Colonic mucosa (tissue), 4 donors: ENCODE measurements at regions not wholly inside any gene's neighbourhood (a gene's known extent, or its start where the extent isn't known, plus 50 kb on each side); places are given as distances from the start of the nearest gene placed in this dataset.

ENCODE experiments used
- DNase-seq: peaks from one replicate; pipeline ENCODE4 v3.0.0-alpha.2; 2020
- H3K27ac ChIP-seq: fragments of 200-600 bp; one replicate; pipeline ENCODE4 v1.8.0; 2021
- H3K27me3 ChIP-seq: fragments of 200-600 bp; one replicate; pipeline ENCODE4 v1.8.0; 2021
- H3K36me3 ChIP-seq: fragments of 200-600 bp; one replicate; pipeline ENCODE4 v1.8.0; 2021
- H3K4me1 ChIP-seq: fragments of 200-600 bp; one replicate; pipeline ENCODE4 v1.8.0; 2021; ENCODE audit warnings: mild to moderate bottlenecking
- H3K4me3 ChIP-seq: fragments of 200-600 bp; one replicate; pipeline ENCODE4 v1.8.0; 2021
- H3K9ac ChIP-seq, 2 donors: one replicate each; pipeline ENCODE4 v1.7.0; 2013; ENCODE audit warnings: control low read depth in 2 of 2, low read depth in 2 of 2, low read length in 2 of 2
- H3K9me3 ChIP-seq: fragments of 200-600 bp; one replicate; pipeline ENCODE4 v1.8.0; 2021
- intact Hi-C: fragments of 100-400 bp; cut with DNase I; formaldehyde crosslinking; loops from one replicate; pipeline ENCODE4 v1.14.1; 2022
- TF ChIP-seq, protein P1 (sequence below): fragments of 200-600 bp; IDR thresholded peaks from one replicate; pipeline ENCODE4 v1.8.0; 2022; ENCODE audit warnings: antibody characterized with exemption, mild to moderate bottlenecking
- donor health status: healthy.
- donor health status: DM: no; HTN: no; CAD: no.
- donor health status: DM: no; HTN: no; CAD: no.

DNA sequence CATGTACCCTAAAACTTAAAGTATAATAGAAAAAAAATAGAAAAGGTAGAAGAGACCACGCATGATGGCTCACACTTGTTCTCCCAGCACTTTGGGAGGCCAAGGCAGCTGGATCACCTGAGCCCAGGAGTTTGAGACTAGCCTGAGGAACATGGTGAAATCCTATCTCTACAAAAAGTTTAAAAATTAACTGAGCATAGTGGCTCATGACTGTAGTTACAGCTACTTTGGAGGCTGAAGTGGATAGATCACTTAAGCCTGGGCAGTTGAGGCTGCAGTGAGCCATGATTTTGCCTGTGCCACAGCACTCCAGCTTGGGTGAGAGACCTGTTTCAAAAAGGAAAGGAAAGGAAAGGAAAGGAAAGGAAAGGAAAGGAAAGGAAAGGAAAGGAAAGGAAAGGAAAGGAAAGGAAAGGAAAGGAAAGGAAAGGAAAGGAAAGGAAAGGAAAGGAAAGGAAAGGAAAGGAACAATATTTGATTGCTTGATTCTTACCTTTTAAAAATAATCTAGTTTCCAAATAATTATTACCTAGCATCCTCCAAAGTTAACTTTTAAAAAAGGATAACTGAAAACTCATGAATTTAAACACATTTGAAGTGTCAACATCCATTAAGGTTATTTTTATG lies 99.9 kb upstream of the PAX6 start:
- DNase-seq, result no peak
- intact Hi-C loops, result no loop called here

DNA sequence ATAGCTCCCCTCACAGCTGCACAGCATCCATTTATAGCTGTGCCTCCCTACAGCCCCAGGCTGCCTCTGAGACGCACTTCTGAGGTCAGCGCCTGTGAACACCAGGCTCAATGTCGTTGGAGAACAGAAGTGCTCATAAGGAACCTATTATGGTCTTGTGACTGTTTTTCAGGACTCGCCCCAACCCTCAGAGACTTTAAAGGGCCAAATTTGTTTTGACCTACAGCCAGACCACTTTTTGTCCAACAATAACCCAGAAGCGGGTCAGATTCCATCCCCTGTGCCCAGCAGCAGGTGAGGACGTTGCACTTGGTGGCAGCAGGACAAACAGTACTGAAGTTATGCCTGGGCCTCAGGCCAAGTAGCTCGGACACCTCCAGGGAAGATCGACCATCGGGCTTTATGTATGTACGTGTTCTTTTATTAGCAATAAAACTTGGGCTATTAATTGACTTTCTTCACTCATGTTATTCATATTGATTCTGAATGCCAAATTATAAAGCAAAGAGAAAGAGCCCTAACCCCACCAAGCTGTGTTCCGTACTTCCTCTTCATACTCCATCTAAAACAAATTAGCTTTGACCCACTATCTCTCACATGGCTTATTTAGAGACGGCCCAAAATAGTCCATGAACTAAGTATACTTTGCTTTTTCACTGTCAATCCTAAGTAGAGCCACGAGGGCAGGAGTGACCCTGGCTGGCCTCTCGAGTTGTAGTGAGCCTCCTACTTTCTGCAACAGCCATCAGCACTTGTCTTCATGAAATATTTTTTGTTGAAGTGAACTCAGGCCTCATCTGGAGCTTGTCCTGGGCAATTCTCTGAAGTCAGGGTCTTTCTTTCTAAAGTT lies 92.3 kb upstream of the PAX6 start:
- DNase-seq, result no peak
- intact Hi-C loops, result no loop called here
- H3K9me3 ChIP-seq, result no peaks in the 10 kb centered on the region
- H3K27ac ChIP-seq, result no peak overlapping the region
- H3K36me3 ChIP-seq, result no peaks in the 10 kb centered on the region
- no peaks in the 10 kb centered on the region for H3K4me1 ChIP-seq
- H3K9ac ChIP-seq, result no peak overlapping the region
- H3K4me3 ChIP-seq, result no peak overlapping the region
- TF ChIP-seq, protein P1, sequence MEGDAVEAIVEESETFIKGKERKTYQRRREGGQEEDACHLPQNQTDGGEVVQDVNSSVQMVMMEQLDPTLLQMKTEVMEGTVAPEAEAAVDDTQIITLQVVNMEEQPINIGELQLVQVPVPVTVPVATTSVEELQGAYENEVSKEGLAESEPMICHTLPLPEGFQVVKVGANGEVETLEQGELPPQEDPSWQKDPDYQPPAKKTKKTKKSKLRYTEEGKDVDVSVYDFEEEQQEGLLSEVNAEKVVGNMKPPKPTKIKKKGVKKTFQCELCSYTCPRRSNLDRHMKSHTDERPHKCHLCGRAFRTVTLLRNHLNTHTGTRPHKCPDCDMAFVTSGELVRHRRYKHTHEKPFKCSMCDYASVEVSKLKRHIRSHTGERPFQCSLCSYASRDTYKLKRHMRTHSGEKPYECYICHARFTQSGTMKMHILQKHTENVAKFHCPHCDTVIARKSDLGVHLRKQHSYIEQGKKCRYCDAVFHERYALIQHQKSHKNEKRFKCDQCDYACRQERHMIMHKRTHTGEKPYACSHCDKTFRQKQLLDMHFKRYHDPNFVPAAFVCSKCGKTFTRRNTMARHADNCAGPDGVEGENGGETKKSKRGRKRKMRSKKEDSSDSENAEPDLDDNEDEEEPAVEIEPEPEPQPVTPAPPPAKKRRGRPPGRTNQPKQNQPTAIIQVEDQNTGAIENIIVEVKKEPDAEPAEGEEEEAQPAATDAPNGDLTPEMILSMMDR, result no peak
- H3K27me3 ChIP-seq, result no peaks in the 10 kb centered on the region

More for the DNA sequence above, 99.9 kb upstream of the PAX6 start:
- no peak overlapping the region for H3K9ac ChIP-seq
- H3K36me3 ChIP-seq, result no peaks in the 10 kb centered on the region
- no peaks in the 10 kb centered on the region for H3K27me3 ChIP-seq
- TF ChIP-seq, protein P1, result no peak
- no peak overlapping the region for H3K27ac ChIP-seq
- no peaks in the 10 kb centered on the region for H3K4me1 ChIP-seq
- H3K9me3 ChIP-seq, result no peaks in the 10 kb centered on the region
- H3K4me3 ChIP-seq, result no peak overlapping the region

DNA sequence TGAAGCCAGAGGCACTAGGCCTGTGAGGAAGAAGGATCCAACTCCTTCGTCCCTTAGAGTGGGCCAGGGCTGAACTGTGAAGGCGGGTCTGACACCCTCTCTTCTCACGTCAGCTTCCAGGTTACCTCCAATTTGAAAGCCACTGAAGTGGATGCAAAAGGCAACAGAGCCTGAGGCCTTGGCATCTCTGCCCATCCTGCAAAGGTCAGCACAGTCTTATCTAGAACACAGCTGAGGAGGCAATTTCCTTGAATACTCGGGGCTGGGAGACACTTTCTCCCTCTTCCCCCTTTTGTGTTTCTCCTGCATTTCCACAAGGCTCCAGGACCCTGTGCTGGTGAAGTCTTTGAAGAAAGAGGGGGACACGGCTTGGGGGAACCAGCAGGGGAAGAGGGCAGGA lies 91.6 kb upstream of the PAX6 start:
- DNase-seq, result no peak
- intact Hi-C loops, result no loop called here
- no peaks in the 10 kb centered on the region for H3K9me3 ChIP-seq
- H3K4me1 ChIP-seq, result no peaks in the 10 kb centered on the region
- no peak overlapping the region for H3K4me3 ChIP-seq
- H3K27me3 ChIP-seq, result no peaks in the 10 kb centered on the region
- no peaks in the 10 kb centered on the region for H3K36me3 ChIP-seq
- H3K9ac ChIP-seq, result no peak overlapping the region
- TF ChIP-seq, protein P1, result no peak
- H3K27ac ChIP-seq, result no peak overlapping the region

DNA sequence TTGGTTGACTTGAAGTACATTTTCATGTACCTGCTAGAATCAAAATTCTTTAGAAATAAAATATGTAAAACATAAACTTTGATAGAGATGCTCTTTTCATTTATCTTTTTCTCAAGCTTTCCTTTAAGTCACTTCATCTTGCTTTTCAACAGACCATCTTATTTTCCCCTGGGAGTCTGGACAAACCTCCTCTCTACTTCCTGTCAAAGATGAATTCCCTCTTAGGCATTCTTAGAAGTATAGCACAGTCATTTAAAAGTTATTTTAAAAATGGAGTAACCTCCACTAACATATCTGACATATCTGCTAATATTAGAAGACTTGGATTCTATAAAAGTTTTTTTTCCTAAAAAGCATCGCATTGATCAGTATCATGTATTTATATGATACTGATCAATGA lies 84.8 kb upstream of the PAX6 start:
- no peaks in the 10 kb centered on the region for H3K36me3 ChIP-seq
- intact Hi-C loops, result no loop called here
- TF ChIP-seq, protein P1, result no peak
- no peak for DNase-seq
- H3K27me3 ChIP-seq, result no peaks in the 10 kb centered on the region
- no peaks in the 10 kb centered on the region for H3K9me3 ChIP-seq
- no peak overlapping the region for H3K4me3 ChIP-seq
- no peak overlapping the region for H3K9ac ChIP-seq
- H3K27ac ChIP-seq, result no peak overlapping the region
- H3K4me1 ChIP-seq, result no peaks in the 10 kb centered on the region

DNA sequence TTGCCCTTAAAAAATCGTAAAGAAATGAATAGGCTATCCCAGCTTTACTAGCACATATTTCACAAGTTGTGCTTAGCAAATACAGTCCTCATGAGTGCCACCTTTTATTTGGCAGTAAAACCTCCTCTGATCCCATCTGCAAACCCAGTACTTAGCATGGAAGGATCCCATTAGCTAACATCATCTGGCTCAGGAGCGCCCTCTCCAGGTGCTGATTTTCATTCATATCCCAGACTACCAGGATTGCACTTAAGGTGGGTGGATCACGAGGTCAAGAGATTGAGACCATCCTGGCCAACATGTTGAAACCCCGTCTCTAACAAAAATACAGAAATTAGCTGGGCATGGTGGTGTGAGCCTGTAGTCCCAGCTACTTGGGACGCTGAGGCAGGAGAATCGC lies 76.1 kb upstream of the PAX6 start:
- TF ChIP-seq, protein P1, result no peak
- no peak overlapping the region for H3K4me3 ChIP-seq

More for the DNA sequence above, 76.1 kb upstream of the PAX6 start:
- no peaks in the 10 kb centered on the region for H3K4me1 ChIP-seq
- H3K9ac ChIP-seq, result no peak overlapping the region
- no peaks in the 10 kb centered on the region for H3K36me3 ChIP-seq
- H3K9me3 ChIP-seq, result no peaks in the 10 kb centered on the region
- intact Hi-C loops, result no loop called here
- no peak for DNase-seq
- H3K27ac ChIP-seq, result no peak overlapping the region
- H3K27me3 ChIP-seq, result no peaks in the 10 kb centered on the region
